Upper lobe of right lung (tissue), 1 donor: ENCODE measurements at regions not wholly inside any gene's neighbourhood (a gene's known extent, or its start where the extent isn't known, plus 50 kb on each side); places are given as distances from the start of the nearest gene placed in this dataset.
"Not testable (repeated sequence)": the region's sequence is repeated elsewhere in the genome, so short reads cannot be mapped to it uniquely, and the experiment has no call there.

Experiments used
- ATAC-seq: fragments of 200-7000 bp; cut with Tn5 transposase; one replicate; pipeline ENCODE4 v1.9.1; 2020; ENCODE audit warnings: mild to moderate bottlenecking, moderate library complexity
- DNase-seq: peaks from one replicate; pipeline ENCODE4 v3.0.0-alpha.2; 2020
- H3K27ac ChIP-seq: fragments of 200-600 bp; one replicate; pipeline ENCODE4 v1.8.0; 2022
- H3K27me3 ChIP-seq: fragments of 200-600 bp; one replicate; pipeline ENCODE4 v1.8.0; 2022; ENCODE audit warnings: mild to moderate bottlenecking
- H3K36me3 ChIP-seq: fragments of 200-600 bp; one replicate; pipeline ENCODE4 v1.8.0; 2022
- H3K4me1 ChIP-seq: fragments of 200-600 bp; one replicate; pipeline ENCODE4 v1.8.0; 2022
- H3K4me3 ChIP-seq: fragments of 200-600 bp; one replicate; pipeline ENCODE4 v1.8.0; 2022; ENCODE audit warnings: mild to moderate bottlenecking
- H3K9me3 ChIP-seq: fragments of 200-600 bp; one replicate; pipeline ENCODE4 v1.8.0; 2022
- intact Hi-C: fragments of 100-400 bp; cut with DNase I; formaldehyde crosslinking; loops from one replicate; pipeline ENCODE4 v1.11.0; 2022
- donor health status: DM: no; HTN: yes; CAD: no; lungs with severe emphysema.

DNA sequence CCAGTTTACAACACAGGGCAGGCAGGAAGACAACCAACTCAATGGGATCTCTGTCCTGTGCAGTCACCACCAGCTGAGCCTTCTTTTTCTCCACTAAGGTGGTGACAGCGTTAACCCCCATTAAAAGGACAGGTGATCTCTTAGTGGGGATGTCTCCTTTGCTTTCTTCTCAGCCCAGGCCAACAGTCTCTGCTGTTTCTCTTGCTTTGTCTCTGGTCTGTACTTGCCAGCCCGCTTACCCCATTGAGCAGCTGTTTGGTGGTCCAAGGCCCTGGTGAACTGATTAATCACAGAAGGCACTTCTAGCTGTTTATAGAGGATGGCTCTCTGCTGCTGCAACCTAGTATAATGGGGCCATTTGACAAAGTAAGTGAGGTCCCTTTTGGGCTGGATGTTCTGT lies 523.9 kb upstream of the TPTE start:
- H3K27ac ChIP-seq, intact Hi-C loops, H3K36me3 ChIP-seq, H3K4me3 ChIP-seq, DNase-seq, H3K4me1 ChIP-seq, ATAC-seq, H3K27me3 ChIP-seq, H3K9me3 ChIP-seq: not testable (repeated sequence)

DNA sequence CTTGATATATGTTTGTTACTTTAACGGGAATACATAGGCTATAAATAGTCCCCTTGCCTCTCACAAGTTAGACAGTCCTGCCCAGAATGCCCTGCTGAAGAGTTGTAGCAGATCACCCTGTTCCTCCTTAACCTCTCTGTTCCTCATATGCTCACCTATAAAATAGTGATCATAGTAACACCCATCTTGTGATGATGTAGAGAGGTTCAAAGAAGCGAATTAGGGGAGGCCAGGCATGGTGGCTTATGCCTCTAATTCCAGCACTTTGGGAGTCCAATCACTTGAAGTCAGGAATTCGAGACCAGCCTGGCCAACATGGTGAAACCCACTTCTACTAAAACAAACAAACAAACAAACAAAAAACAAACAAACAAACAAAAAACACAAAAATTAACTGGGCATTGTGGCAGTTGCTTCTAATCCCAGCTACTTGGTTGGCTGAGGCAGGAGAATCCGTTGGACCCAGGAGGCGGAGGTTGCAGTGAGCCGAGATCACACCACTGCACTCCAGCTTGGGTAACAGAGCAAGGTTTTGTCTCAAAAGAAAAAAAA lies 518.5 kb upstream of the TPTE start:
- ATAC-seq, DNase-seq, H3K4me3 ChIP-seq, H3K4me1 ChIP-seq, H3K27me3 ChIP-seq, H3K27ac ChIP-seq, H3K36me3 ChIP-seq, H3K9me3 ChIP-seq, intact Hi-C loops: not testable (repeated sequence)

DNA sequence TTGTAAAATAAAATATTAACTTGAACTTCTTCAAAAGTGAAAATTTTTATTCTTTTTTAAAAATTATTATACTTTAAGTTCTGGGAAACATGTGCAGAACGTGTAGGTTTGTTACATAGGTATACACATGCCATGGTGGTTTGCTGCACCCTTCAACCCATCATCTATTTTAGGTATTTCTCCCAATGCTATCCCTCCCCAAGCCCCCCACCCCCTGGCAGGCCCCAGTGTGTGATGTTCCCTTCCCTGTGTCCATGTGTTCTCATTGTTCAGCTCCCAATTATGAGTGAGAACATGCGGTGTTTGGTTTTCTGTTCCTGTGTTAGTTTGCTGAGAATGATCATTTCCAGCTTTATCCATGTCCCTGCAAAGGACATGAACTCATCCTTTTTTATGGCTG lies 515.6 kb upstream of the TPTE start:
- H3K4me1 ChIP-seq, H3K27me3 ChIP-seq, H3K36me3 ChIP-seq, H3K27ac ChIP-seq, ATAC-seq, DNase-seq, H3K9me3 ChIP-seq, H3K4me3 ChIP-seq, intact Hi-C loops: not testable (repeated sequence)

DNA sequence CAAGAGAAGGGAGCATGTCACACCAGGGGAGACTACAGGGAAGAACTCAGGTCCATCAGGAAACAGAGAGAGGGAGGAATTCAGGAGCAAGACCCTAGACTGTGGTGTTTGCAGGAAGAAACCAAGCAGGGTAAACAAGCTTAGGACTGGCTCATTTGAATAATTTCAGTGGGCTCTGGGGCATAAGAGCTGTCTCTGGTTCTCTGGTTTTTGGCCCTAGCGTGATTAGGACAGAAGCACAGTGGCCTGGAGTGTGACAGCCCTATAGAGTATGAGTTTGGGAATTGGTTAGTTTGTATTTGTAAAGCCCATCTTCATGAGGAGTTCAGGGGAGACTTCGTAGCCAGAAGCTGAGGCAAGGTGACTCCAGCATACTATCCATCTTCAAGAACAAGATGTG lies 504.4 kb upstream of the TPTE start:
- H3K9me3 ChIP-seq, H3K27me3 ChIP-seq, ATAC-seq, H3K36me3 ChIP-seq, intact Hi-C loops, H3K4me3 ChIP-seq, H3K27ac ChIP-seq, DNase-seq, H3K4me1 ChIP-seq: not testable (repeated sequence)

DNA sequence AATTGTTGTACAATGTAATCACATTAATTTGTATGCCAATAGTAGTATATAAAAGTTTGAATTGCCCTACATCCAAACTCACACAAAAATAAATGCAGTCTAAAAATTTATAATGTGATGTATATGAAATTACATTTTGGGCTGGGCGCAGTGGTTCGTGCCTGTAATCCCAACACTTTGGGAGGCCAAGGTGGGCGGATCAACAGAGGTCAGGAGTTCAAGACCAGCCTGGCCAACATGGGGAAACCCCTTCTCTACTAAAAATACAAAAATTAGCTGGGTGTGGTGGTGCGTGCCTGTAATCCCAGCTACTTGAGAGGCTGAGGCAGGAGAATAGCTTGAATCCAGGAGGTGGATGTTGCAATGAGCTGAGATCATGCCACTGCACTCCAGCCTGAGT lies 503.6 kb upstream of the TPTE start:
- H3K4me1 ChIP-seq, DNase-seq, intact Hi-C loops, ATAC-seq, H3K36me3 ChIP-seq, H3K27me3 ChIP-seq, H3K9me3 ChIP-seq, H3K27ac ChIP-seq, H3K4me3 ChIP-seq: not testable (repeated sequence)

DNA sequence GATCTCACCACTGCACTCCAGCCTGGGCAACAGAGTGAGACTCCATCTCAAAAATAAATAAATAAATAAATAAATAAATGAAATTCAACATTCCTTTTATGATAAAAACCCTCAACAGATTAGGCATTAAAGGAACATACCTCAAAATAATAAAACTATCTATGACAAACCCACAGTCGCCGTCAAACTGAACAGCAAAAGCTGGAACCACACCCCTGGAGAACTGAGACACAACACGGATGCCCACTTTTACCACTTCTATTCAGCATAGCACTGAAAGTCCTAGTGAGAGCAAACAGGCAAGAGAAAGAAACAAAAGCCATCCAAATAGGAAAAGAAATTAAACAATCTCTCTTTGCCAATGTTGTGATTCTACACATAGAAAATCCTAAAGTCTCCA lies 499.9 kb upstream of the TPTE start:
- DNase-seq, ATAC-seq, H3K27me3 ChIP-seq, H3K4me1 ChIP-seq, H3K27ac ChIP-seq, H3K36me3 ChIP-seq, intact Hi-C loops, H3K9me3 ChIP-seq, H3K4me3 ChIP-seq: not testable (repeated sequence)

DNA sequence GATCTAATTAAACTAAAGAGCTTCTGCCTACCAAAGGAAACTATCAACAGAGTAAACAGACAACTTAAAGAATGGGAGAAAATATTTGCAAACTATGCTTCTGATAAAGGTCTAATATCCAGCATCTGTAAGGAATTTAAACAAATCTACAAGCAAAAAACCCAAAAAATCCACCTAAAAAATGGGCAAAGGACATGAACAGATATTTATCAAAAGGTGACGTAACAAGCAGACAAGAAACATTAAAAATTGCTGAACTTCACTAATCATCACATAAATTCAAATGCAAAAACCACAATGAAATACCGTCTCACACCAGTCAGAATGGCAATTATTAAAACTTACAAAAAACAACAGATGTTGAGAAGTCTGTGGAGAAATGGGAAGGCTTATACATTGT lies 498.6 kb upstream of the TPTE start:
- ATAC-seq, H3K36me3 ChIP-seq, H3K27me3 ChIP-seq, intact Hi-C loops, H3K9me3 ChIP-seq, H3K4me3 ChIP-seq, DNase-seq, H3K4me1 ChIP-seq, H3K27ac ChIP-seq: not testable (repeated sequence)
